CD4-positive, CD25-positive, alpha-beta regulatory T cell (primary cell): ENCODE measurements at regions not wholly inside any gene's neighbourhood (a gene's known extent, or its start where the extent isn't known, plus 50 kb on each side); places are given as distances from the start of the nearest gene placed in this dataset.

Experiments used
- ATAC-seq, 2 donors: fragments of 150-1000 bp; cut with Tn5 transposase; one replicate each; pipeline ENCODE4 v1.10.0; 2021; ENCODE audit warnings: low read depth in 2 of 2, moderate number of reproducible peaks in 2 of 2, moderate library complexity in 1 of 2
- DNase-seq, 3 donors: peaks; one replicate each; pipeline versions ENCODE4 v3.0.0 to v3.0.0-alpha.2; 2012 to 2022; ENCODE audit warnings: mixed read lengths in 1 of 3
- H3K27ac ChIP-seq: one replicate; pipeline ENCODE4 v1.7.0; 2013; ENCODE audit warnings: mild to moderate bottlenecking, low read length; ENCODE audit not compliant: insufficient read depth, poor library complexity, severe bottlenecking
- H3K27me3 ChIP-seq: one replicate; pipeline ENCODE4 v1.7.0; 2013; ENCODE audit warnings: low read length; ENCODE audit not compliant: control insufficient read depth, insufficient read depth
- H3K36me3 ChIP-seq: one replicate; pipeline ENCODE4 v1.7.0; 2013; ENCODE audit warnings: mild to moderate bottlenecking, low read length, moderate library complexity; ENCODE audit not compliant: control insufficient read depth, insufficient read depth
- H3K4me1 ChIP-seq: 2 replicates; pipeline ENCODE4 v1.7.0; 2013; ENCODE audit warnings: mild to moderate bottlenecking, low read length; ENCODE audit not compliant: insufficient read depth, control insufficient read depth, poor library complexity, severe bottlenecking
- H3K4me3 ChIP-seq: one replicate; pipeline ENCODE4 v1.7.0; 2013; ENCODE audit warnings: low read depth, mild to moderate bottlenecking, low read length, moderate library complexity
- H3K9me3 ChIP-seq, 2 experiments: 1 replicate in 1 of 2; 2 replicates in 1 of 2; pipeline ENCODE4 v1.7.0; 2013; ENCODE audit warnings: low read length in 2 of 2, mild to moderate bottlenecking in 1 of 2, moderate library complexity in 1 of 2; ENCODE audit not compliant: control insufficient read depth in 2 of 2
- H3K27ac Mint-ChIP-seq, 3 donors: one replicate each; pipeline ENCODE4 v1.8.0; 2020 to 2022; ENCODE audit warnings: mild to moderate bottlenecking in 3 of 3, mixed read lengths in 3 of 3, moderate library complexity in 2 of 3
- H3K27me3 Mint-ChIP-seq: one replicate; pipeline ENCODE4 v1.8.0; 2022; ENCODE audit warnings: mild to moderate bottlenecking, mixed read lengths
- H3K36me3 Mint-ChIP-seq: one replicate; pipeline ENCODE4 v1.8.0; 2020; ENCODE audit warnings: mixed read lengths
- H3K4me1 Mint-ChIP-seq, 4 donors: one replicate each; pipeline ENCODE4 v1.8.0; 2020 to 2022; ENCODE audit warnings: mixed read lengths in 4 of 4, mild to moderate bottlenecking in 1 of 4
- H3K4me3 Mint-ChIP-seq, 4 donors: one replicate each; pipeline ENCODE4 v1.8.0; 2020 to 2022; ENCODE audit warnings: mild to moderate bottlenecking in 4 of 4, mixed read lengths in 4 of 4, moderate library complexity in 3 of 4
- H3K9me3 Mint-ChIP-seq, 7 donors: one replicate each; pipeline ENCODE4 v1.8.0; 2020 to 2022; ENCODE audit warnings: mixed read lengths in 7 of 7, mild to moderate bottlenecking in 3 of 7, moderate library complexity in 2 of 7

- Mint-ChIP-seq H3K27me3 (no peaks in the 10 kb centered on the region), H3K36me3 (no peaks in the 10 kb centered on the region), H3K27ac (no peak overlapping the region), H3K9me3 (no peaks in the 10 kb centered on the region), H3K4me3 (no peak overlapping the region), H3K4me1 (no peaks in the 10 kb centered on the region)
- Histone ChIP-seq H3K36me3 (no peaks in the 10 kb centered on the region), H3K27ac (no peak overlapping the region), H3K9me3 (no peaks in the 10 kb centered on the region), H3K27me3 (no peaks in the 10 kb centered on the region), H3K4me3 (no peak overlapping the region), H3K4me1 (no peaks in the 10 kb centered on the region)
- no peak for DNase-seq
- no peak for ATAC-seq
Observed at GRCh38 chr18:60555625-60556024, 183.1 kb upstream of the MC4R start.

GRCh38 chr18:60556326-60556725, 183.8 kb upstream of the MC4R start:
- H3K27ac ChIP-seq, result no peak overlapping the region
- Mint-ChIP-seq H3K9me3 (no peaks in the 10 kb centered on the region), H3K36me3 (no peaks in the 10 kb centered on the region), H3K27ac (no peak overlapping the region), H3K4me1 (no peaks in the 10 kb centered on the region), H3K4me3 (no peak overlapping the region), H3K27me3 (no peaks in the 10 kb centered on the region)
- no peak for ATAC-seq
- H3K4me3 ChIP-seq, result no peak overlapping the region
- no peaks in the 10 kb centered on the region for H3K9me3 ChIP-seq
- H3K36me3 ChIP-seq, result no peaks in the 10 kb centered on the region
- no peaks in the 10 kb centered on the region for H3K27me3 ChIP-seq
- DNase-seq, result no peak
- no peaks in the 10 kb centered on the region for H3K4me1 ChIP-seq

GRCh38 chr18:60560071-60560470, 187.5 kb upstream of the MC4R start:
- no peaks in the 10 kb centered on the region for H3K4me1 Mint-ChIP-seq
- Histone ChIP-seq H3K36me3 (no peaks in the 10 kb centered on the region), H3K4me3 (no peak overlapping the region), H3K9me3 (no peaks in the 10 kb centered on the region), H3K4me1 (no peaks in the 10 kb centered on the region), H3K27me3 (no peaks in the 10 kb centered on the region), H3K27ac (no peak overlapping the region)
- H3K9me3 Mint-ChIP-seq, result peaks cover 0 to 3% (median 0%) of the 10 kb centered on the region in 7 donors
- no peak overlapping the region for H3K4me3 Mint-ChIP-seq
- ATAC-seq (no peak), DNase-seq (no peak)
- no peak overlapping the region for H3K27ac Mint-ChIP-seq
- H3K36me3 Mint-ChIP-seq, result no peaks in the 10 kb centered on the region
- no peaks in the 10 kb centered on the region for H3K27me3 Mint-ChIP-seq

GRCh38 chr18:60563082-60563481, 190.5 kb upstream of the MC4R start:
- Mint-ChIP-seq H3K27me3 (no peaks in the 10 kb centered on the region), H3K27ac (no peak overlapping the region), H3K36me3 (no peaks in the 10 kb centered on the region), H3K9me3 (peaks cover 0 to 3% (median 0%) of the 10 kb centered on the region in 7 donors), H3K4me1 (no peaks in the 10 kb centered on the region), H3K4me3 (no peak overlapping the region)
- Histone ChIP-seq H3K9me3 (no peaks in the 10 kb centered on the region), H3K4me3 (no peak overlapping the region), H3K27ac (no peak overlapping the region), H3K27me3 (no peaks in the 10 kb centered on the region), H3K36me3 (no peaks in the 10 kb centered on the region), H3K4me1 (no peaks in the 10 kb centered on the region)
- no peak for ATAC-seq
- no peak for DNase-seq

- Histone ChIP-seq H3K27ac (no peak overlapping the region), H3K4me3 (no peak overlapping the region), H3K4me1 (no peaks in the 10 kb centered on the region), H3K9me3 (no peaks in the 10 kb centered on the region), H3K36me3 (no peaks in the 10 kb centered on the region), H3K27me3 (no peaks in the 10 kb centered on the region)
- Mint-ChIP-seq H3K36me3 (no peaks in the 10 kb centered on the region), H3K27me3 (no peaks in the 10 kb centered on the region), H3K4me3 (no peak overlapping the region), H3K27ac (no peak overlapping the region), H3K9me3 (peaks cover 0 to 1% (median 0%) of the 10 kb centered on the region in 7 donors), H3K4me1 (no peaks in the 10 kb centered on the region)
- ATAC-seq (no peak), DNase-seq (no peak)
Observed at GRCh38 chr18:60568220-60568619, 195.6 kb upstream of the MC4R start.

GRCh38 chr18:60570172-60570571, 197.6 kb upstream of the MC4R start:
- H3K27me3 ChIP-seq, result no peaks in the 10 kb centered on the region
- H3K9me3 ChIP-seq, result no peaks in the 10 kb centered on the region
- ATAC-seq (no peak), DNase-seq (no peak)
- no peak overlapping the region for H3K27ac ChIP-seq
- H3K36me3 ChIP-seq, result no peaks in the 10 kb centered on the region
- H3K36me3 Mint-ChIP-seq, result no peaks in the 10 kb centered on the region
- no peaks in the 10 kb centered on the region for H3K4me1 ChIP-seq
- H3K27ac Mint-ChIP-seq, result no peak overlapping the region
- no peak overlapping the region for H3K4me3 Mint-ChIP-seq
- H3K4me1 Mint-ChIP-seq, result no peaks in the 10 kb centered on the region
- no peaks in the 10 kb centered on the region for H3K27me3 Mint-ChIP-seq
- H3K9me3 Mint-ChIP-seq, result peaks cover 0 to 4% (median 0%) of the 10 kb centered on the region in 7 donors
- no peak overlapping the region for H3K4me3 ChIP-seq

- Histone ChIP-seq H3K4me1 (no peaks in the 10 kb centered on the region), H3K27me3 (no peaks in the 10 kb centered on the region), H3K9me3 (no peaks in the 10 kb centered on the region), H3K27ac (no peak overlapping the region), H3K4me3 (no peak overlapping the region), H3K36me3 (no peaks in the 10 kb centered on the region)
- ATAC-seq, result no peak
- H3K27ac Mint-ChIP-seq, result no peak overlapping the region
- no peaks in the 10 kb centered on the region for H3K4me1 Mint-ChIP-seq
- H3K4me3 Mint-ChIP-seq, result no peak overlapping the region
- no peaks in the 10 kb centered on the region for H3K27me3 Mint-ChIP-seq
- peaks cover 0 to 11% (median 2%) of the 10 kb centered on the region in 7 donors for H3K9me3 Mint-ChIP-seq
- no peaks in the 10 kb centered on the region for H3K36me3 Mint-ChIP-seq
- no peak for DNase-seq
Observed at GRCh38 chr18:60577457-60577856, 204.9 kb upstream of the MC4R start.

GRCh38 chr18:60585670-60586069, 213.1 kb upstream of the MC4R start:
- Histone ChIP-seq H3K4me1 (no peaks in the 10 kb centered on the region), H3K9me3 (no peaks in the 10 kb centered on the region), H3K27ac (no peak overlapping the region), H3K36me3 (no peaks in the 10 kb centered on the region), H3K4me3 (no peak overlapping the region), H3K27me3 (no peaks in the 10 kb centered on the region)
- DNase-seq, result no peak
- Mint-ChIP-seq H3K36me3 (no peaks in the 10 kb centered on the region), H3K27ac (no peak overlapping the region), H3K9me3 (peaks cover 0 to 8% (median 3%) of the 10 kb centered on the region in 7 donors), H3K27me3 (no peaks in the 10 kb centered on the region), H3K4me3 (no peak overlapping the region), H3K4me1 (no peaks in the 10 kb centered on the region)
- ATAC-seq, result no peak
